Jurkat, Clone E6-1 (cell line): ENCODE measurements at regions not wholly inside any gene's neighbourhood (a gene's known extent, or its start where the extent isn't known, plus 50 kb on each side); places are given as distances from the start of the nearest gene placed in this dataset.
A peak's percentile ranks its signal among the peaks of the same experiment; 100 is the strongest.
"Not testable (repeated sequence)": the region's sequence is repeated elsewhere in the genome, so short reads cannot be mapped to it uniquely, and the experiment has no call there.

ENCODE experiments used
- DNase-seq: peaks from one replicate; pipeline ENCODE4 v3.0.0-alpha.2; 2011; ENCODE audit warnings: low read depth, low spot score
- H3K4me3 ChIP-seq: 2 replicates; pipeline ENCODE4 v1.5.1; 2011; ENCODE audit warnings: mild to moderate bottlenecking, low read length, control low read depth, moderate library complexity

DNA sequence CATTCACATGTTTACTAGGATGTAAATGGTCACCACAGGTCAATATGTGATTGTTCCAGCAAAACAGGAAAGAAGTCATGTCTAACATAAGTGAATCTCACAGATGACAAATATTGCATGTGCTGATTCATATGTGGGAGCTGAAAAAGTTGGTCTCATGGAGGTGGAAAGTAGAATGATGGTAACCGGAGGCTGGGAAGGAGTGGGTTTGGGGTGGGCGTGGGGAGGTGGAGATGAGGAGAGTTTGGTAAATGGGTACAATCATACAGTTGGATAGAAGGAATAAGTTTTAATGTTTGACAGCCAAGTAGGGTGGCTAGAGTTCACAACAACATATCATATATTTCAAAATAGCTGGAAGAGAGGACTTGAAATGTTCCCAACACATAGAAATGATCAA, 83.8 kb upstream of the RANBP3L start:
- no peak for DNase-seq

DNA sequence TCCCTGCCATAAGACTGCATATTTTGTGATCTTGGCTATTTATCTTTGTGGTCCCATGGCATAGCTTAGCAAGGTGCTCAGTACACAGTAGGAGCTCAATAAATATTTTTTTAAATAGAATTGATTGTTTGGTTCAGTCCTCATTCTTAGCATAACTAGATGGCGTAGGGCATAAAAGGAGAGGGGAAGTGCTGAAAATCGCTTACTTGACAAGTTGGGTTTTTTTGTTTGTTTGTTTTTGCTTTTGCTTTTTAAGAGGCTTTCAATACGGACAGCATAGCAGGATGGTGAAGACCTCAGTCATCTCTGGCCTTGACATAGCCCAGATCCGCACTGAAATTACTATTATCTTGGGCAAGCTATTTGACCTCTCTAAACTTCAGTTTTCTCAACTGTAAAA, 86.6 kb upstream of the RANBP3L start:
- no peak overlapping the region for H3K4me3 ChIP-seq
- DNase-seq, result no peak

More for the DNA sequence above, 83.8 kb upstream of the RANBP3L start:
- H3K4me3 ChIP-seq, result no peak overlapping the region

DNA sequence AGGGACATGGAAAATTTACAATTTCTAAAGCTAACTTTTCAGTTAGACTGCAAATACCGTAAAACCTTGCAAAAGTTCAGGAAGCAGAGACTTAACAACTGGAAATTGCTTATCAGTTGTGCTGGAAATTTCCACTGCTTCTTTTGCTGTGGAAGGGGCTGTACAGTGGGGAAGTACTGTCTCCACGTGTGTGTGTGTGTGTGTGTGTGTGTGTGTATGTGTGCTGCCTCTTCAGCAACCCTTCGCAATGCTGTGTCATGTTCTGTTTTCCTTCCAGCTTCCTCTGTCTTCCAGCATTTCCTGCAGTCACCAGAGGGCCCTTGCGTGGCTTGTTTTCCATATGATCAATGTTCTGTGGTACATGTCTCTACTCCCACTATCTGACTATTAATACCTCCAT, 87.5 kb upstream of the RANBP3L start:
- DNase-seq, result no peak
- no peak overlapping the region for H3K4me3 ChIP-seq

DNA sequence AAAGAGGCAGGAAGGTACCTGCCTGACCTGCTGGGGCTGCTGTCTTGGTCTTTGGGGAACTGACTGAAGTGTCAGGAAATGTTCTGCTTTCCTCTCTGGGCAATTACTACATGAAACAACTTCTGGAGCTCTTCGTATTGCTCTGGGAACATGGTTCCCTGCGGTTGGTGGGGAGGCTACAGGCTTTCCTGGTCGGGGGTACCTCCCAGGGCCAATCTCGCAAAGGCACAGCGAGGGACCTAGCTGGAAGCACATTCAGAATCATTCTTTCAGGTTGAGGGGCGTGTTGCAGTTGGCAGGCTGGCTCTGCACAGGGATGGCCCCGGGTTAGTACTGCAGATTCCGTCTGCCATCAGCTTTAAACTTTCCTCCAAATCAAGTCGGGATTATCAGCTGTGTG, 88.9 kb upstream of the RANBP3L start:
- H3K4me3 ChIP-seq, result no peak overlapping the region

DNA sequence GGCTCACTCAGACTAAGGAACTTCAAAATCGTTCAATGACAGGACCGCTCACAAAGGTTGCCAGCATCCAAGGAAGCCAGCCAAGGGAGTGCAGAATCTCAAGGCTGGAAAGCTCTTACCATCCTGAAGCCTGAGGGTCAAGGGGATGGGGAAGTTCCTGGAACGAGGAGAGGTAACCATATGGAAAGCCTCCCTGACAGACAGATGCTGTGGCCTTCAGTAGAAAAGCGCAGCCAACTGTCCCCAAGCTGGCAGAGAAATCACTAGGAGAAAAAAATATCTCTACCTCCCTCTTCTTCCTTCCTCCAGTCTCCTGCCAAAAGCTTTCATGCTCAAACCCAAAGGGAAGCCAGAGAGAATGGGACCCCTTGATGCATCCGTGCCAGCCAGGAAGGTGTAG, 90.5 kb upstream of the RANBP3L start:
- no peak for DNase-seq
- H3K4me3 ChIP-seq, result no peak overlapping the region

More for the DNA sequence above, 88.9 kb upstream of the RANBP3L start:
- no peak for DNase-seq

DNA sequence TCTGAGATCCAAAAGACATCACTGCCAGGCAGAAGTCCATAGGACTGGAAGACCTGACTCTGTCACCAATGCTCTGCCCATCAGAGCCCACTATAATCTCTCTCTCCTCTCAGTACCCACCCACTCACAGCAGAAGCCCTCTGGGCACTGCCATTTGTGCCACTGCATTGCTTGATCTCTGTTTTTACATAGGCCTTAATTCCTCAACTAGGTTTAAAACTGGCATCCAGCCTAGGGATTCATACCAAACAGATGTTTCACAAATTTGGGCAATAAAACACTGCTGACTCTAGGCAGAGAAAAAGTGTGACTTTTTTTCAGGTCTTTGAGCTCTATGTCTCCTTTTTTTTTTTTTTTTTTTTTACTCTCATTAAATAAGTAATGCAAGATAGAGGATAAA, 91.1 kb upstream of the RANBP3L start:
- H3K4me3 ChIP-seq, result no peak overlapping the region

DNA sequence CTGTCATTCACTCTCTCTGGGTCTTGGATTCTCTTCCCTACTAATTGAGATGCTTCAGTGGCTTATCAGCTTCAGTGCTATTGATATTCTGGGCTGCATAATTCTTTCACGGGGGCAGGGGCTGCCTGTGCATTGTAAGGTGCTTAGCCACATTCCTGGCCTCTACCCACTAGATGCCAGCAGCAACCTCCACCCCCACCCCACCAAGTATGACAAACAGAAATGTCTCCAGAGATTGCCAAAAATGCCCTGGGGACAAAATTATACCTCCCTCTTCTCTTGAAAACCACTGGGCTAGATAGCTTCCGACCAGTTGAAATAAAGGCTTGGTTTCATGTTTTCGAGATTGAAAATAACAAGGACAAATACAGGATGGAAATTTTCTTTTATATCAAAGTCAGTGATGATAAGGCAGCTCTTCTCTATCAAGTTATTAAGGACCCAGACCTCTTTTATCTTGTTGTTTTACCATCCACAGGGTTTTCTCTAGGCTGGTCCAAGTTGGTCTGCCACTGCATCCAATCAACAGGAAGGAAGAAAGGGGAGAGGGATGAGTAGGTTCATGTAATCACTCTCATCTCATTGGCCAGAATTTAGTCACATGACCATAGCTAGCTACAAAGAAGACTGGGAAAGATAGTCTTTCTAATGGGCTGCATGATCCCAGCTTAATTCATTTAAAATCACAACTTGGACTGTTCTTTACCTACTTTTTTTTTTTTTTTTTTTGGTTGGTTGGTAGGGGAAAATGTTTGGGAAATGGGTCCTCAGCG, 92.1 kb upstream of the RANBP3L start:
- no peak for DNase-seq
- H3K4me3 ChIP-seq, result no peak overlapping the region

More for the DNA sequence above, 91.1 kb upstream of the RANBP3L start:
- no peak for DNase-seq

DNA sequence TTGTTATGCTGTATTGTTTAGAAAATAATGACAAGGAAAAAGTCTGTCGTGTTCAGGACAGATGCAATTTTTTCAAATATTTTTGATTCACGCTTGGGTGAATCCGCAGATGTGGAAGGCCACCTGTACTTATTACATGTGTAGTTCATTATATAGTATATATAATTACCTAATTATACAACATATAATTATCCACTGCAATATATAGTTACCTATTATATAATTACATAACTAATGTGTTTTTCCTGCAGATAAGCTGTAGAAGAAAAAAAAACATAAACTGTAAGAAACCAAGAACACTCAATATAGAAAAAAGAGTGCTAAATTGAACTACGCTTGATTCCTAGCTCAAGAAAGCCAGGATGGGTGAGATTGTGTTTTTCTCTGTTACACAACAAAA, 93.6 kb upstream of the RANBP3L start:
- no peak for DNase-seq

DNA sequence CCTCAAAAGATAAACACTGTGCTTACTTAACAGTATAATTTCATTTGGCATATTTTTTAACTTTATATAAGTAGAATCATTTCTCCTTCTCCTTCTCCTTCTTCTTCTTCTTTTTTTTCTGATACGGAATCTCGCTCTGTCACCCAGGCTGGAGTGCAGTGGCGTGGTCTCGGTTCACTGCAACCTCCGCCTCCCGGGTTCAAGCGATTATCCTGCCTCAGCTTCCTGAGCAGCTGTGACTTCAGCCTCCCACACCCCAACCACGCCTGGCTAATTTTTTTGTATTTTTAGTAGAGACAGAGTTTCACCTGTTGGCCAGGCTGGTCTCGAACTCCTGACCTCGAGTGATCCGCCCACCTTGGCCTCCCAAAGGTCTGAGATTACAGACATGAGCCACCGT, 94.2 kb upstream of the RANBP3L start:
- not testable (repeated sequence) for H3K4me3 ChIP-seq, DNase-seq

More for the DNA sequence above, 93.6 kb upstream of the RANBP3L start:
- H3K4me3 ChIP-seq, result no peak overlapping the region

DNA sequence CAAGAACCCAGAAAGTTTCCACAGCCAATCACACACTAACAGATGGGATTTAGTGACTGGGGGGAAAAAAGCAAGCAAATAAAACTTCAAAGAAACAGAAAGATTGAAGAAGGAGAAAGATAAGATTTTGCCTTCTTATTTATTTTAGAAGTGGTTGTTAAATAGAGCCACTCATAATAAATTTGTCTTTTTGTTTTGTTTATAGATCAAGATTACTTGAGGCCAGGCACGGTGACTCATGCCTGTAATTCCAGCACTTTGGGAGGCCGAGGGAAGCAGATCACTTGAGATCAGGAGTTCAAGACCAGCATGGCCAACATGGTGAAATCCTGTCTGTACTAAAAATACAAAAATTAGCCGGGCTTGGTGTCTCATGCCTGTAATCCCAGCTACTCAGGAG, 94.9 kb upstream of the RANBP3L start:
- H3K4me3 ChIP-seq, result no peak overlapping the region
- DNase-seq, result no peak

DNA sequence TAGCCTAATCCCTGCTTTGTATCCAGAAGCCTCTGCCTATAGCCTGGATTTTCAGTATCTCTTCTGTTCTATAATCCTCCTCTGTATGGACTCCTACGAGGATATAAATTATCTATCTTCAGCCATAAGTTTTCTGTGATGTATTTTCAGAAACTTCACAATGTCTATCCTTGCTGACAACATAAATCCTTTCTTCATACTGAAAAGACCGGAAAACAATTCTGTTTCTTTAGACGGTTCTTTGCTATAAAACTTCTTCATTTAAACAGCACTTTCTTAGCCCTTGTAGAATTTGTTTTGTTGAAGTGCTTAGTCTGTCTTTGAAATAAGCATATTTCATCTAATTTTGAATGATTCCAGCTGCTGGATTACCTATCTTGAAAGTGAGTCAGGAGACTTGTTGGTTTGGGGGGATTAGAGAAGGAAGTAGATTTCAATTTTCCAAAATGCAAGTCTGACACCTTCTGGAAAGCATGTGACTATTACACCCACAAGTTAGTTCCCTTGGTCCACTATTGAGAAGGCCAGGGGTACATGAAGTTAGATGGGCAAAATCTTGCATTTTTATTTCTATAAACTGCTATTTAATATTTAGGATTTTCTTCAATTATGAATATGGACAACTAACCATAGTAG, 96.3 kb upstream of the RANBP3L start:
- no peak for DNase-seq
- no peak overlapping the region for H3K4me3 ChIP-seq

DNA sequence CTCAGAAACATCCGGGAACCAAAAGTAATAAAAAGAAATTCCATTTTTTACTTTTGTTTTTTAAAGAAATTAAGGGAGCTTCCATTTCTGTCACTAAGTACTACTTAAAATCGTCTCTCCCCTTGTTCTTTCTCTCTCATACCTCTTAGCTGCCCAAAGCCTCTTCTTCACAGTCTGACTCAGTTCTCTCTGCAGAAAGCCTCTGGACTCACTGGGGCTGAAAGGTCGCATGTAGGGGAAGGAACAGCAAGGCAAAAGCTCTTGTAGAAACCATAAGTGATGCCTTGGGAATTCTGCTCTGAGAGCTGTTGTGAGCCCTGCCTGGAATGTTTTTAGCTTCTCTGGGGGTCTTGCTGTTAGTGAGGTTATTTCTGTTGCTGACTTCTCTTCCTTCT, 100.8 kb upstream of the RANBP3L start:
- DNase-seq, result no peak
- H3K4me3 ChIP-seq, result no peak overlapping the region

DNA sequence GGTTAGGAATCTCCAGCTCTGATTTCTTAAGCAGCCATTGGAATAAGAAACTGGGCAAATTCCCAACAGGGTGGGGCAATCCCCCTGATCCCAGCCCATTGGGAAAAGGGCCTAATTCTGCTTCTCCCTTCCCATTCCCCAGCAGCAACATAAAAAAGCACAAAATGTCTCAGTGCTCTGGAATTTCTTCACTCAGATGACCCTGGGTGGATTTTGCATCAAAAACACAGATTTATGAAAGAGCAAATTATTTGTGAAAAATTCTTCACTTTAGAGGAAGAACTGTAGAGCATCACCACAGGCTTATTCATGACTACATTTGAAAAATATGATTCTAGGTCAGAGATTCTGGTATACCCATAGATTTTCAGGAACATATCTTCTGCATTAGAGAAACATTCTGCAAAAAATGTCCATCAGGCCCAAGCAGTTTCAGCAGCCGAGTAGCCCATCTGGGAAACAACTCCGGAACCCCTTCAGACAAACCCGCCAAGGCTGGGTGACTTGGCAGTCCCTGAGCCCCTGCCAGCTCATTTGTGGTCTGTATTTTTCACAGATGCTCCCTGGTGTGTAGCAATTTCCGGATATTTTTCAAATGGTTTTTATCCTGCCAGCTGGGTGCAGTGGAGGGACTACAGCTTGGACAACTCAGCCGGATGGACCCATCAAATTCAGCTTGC, 102.1 kb upstream of the RANBP3L start:
- DNase-seq, result no peak

DNA sequence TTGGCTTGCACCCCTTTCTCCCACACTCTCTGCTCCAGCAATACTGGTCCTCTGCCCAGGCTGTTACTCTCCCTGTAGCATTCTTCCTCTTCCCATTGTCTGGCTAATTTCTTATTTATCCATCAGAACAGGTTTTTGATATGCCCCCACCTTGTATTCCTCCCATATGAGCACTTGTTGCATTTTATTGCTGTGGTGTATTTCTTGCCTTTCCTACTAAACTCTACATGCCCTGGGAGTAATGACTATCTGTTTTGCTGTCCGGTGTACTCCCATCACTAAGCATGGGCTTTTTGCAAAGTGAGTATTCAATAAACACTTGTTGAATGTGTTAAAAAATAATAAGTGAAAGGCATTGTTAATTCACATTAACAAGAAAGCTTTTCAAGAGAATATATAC, 104.3 kb upstream of the RANBP3L start:
- no peak overlapping the region for H3K4me3 ChIP-seq
- DNase-seq, result no peak

More for the DNA sequence above, 102.1 kb upstream of the RANBP3L start:
- no peak overlapping the region for H3K4me3 ChIP-seq

DNA sequence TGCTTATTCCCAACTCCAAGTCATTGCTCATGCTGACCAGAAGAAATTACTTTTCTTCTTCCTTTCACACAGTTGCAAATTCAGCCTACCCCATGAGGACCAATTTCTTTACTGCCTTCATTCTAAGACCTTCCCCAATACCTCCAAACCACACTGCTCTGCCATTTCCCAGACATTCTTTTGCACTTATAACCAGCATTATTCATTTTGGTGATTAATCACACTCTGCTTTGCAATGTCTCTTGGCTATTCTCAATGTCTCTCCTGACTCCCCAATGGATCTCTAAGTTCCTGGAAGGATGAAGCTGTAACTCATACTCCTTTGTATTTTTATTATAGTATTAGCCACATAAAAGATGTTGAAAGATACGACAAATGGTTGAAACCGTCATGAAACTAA, 105.7 kb upstream of the RANBP3L start:
- no peak for DNase-seq
- H3K4me3 ChIP-seq, result no peak overlapping the region

DNA sequence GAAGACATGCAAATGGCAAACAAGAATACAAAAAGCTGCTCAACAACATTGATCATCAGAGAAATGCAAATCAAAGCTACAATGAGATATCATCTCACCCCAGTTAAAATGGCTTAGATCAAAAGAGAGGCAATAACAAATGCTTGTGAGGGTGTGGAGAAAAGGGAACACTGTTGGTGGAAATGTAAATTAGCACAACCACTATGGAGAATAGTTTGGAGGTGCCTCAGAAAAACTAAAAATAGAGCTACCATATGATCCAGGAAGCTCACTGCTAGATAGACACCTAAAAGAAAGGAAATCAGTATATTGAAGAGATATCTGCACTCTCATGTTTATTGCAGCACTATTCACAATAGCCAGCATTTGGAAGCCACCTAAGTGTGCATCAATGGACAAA, 108.0 kb upstream of the RANBP3L start:
- H3K4me3 ChIP-seq, DNase-seq: not testable (repeated sequence)

DNA sequence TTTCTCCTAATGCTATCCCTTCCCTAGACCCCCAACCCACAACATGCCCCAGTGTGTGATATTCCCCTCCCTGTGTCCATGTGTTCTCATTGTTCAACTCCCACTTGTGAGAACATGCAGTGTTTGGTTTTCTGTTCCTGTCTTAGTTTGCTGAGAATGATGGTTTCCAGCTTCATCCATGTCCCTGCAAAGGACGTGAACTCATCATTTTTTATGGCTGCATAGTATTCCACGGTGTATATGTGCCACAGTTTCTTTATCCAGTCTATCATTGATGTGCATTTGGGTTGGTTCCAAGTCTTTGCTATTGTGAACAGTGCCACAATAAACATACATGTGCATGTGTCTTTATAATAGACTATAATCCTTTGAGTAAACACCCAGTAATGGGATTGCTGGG, 109.0 kb upstream of the RANBP3L start:
- DNase-seq, result not testable (repeated sequence)

DNA sequence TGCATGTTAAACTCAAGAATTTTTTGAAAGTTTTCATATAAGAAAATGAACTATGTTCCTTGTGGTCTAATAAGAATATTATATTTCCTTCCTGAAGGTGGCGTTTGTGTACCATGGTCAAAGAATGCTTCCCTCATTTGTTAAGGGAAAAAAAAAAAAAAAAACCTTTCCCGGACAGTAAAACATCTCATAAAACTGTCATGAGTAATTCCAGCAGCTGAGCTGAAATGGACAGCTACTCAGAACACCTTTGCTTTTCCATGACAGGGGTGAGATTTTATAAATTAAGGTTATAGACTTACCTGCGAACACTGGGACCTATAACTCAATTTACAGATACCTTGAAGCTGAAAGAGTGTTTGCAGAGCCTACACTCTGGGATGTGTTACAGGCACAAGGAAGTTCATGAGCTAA, 113.2 kb upstream of the RANBP3L start:
- H3K4me3 ChIP-seq, result no peak overlapping the region
- peak; percentile 28 for DNase-seq

More for the DNA sequence above, 109.0 kb upstream of the RANBP3L start:
- H3K4me3 ChIP-seq, result not testable (repeated sequence)

DNA sequence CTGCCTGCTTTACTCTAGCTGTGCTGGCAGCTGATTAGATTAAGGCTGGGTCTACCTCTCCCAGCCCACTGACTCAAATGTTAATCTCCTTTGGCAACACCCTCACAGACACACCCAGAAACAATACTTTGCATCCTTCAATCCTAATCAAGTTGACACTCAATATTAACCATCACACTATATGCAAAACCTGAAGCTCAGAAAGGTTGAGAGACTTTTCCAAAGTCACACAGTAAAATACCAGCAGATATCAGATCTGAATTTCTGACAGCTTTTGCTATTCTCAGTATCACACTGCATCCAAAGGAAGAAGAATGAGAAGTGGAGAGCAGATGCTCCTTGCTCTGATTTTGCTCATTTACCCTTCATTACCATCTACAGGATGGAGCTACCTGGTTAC, 114.9 kb upstream of the RANBP3L start:
- DNase-seq, result no peak
- no peak overlapping the region for H3K4me3 ChIP-seq

DNA sequence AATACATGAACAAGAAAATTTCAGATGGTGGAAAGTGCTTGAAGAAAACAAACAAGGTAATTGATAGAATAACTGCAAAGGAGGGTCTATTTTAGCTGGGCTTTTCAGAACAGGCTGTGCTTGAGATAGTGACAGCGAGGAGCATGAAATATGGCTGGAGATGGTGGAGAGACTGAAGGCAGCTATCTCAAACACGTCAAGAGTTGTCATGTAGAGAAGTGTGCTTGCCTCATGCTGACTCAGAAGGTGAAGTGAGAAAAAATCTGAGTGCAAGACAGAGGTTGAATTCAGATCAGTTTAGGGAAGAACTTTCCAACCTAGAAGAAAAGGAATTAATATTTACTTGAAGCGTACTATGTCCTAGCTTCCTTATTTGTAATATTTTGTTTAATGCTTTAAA, 115.5 kb upstream of the RANBP3L start:
- H3K4me3 ChIP-seq, result no peak overlapping the region
- DNase-seq, result no peak
